Activated CD8-positive, alpha-beta T cell treated with anti-CD3 and anti-CD28 coated beads, Interleukin-2, amount 10 ng/mL, durations not matched to agents 7 days and 5 days (primary cell): ENCODE measurements at regions not wholly inside any gene's neighbourhood (a gene's known extent, or its start where the extent isn't known, plus 50 kb on each side); places are given as distances from the start of the nearest gene placed in this dataset.

Source experiments
- ATAC-seq: fragments of 150-1000 bp; cut with Tn5 transposase; one replicate; pipeline ENCODE4 v1.10.0; 2021; ENCODE audit warnings: moderate library complexity
- CTCF ChIA-PET: fragments of 350-600 bp; sonication (Branson Sonifier 250); formaldehyde crosslinking; loops from one replicate; lab custom pipeline; 2021; ENCODE audit warnings: antibody characterized with exemption; lab: Charles Lee
- POLR2A ChIA-PET: fragments of 350-600 bp; sonication (Branson Sonifier 250); formaldehyde crosslinking; loops from one replicate; lab custom pipeline; 2021; ENCODE audit warnings: antibody characterized with exemption; lab: Charles Lee
- DNase-seq: peaks from one replicate; pipeline ENCODE4 v3.0.0-alpha.2; 2020
- H3K27ac Mint-ChIP-seq: one replicate; pipeline ENCODE4 v1.8.0; 2021; ENCODE audit warnings: mild to moderate bottlenecking, mixed read lengths
- H3K27me3 Mint-ChIP-seq: one replicate; pipeline ENCODE4 v1.8.0; 2021; ENCODE audit warnings: low read depth, mixed read lengths
- H3K36me3 Mint-ChIP-seq: one replicate; pipeline ENCODE4 v1.8.0; 2021; ENCODE audit warnings: low read depth, mixed read lengths
- H3K4me1 Mint-ChIP-seq: one replicate; pipeline ENCODE4 v1.8.0; 2021; ENCODE audit warnings: low read depth, mixed read lengths
- H3K4me3 Mint-ChIP-seq: one replicate; pipeline ENCODE4 v1.8.0; 2021; ENCODE audit warnings: mild to moderate bottlenecking, mixed read lengths
- H3K9me3 Mint-ChIP-seq: one replicate; pipeline ENCODE4 v1.8.0; 2022; ENCODE audit warnings: mixed read lengths; ENCODE audit not compliant: insufficient read depth

DNA sequence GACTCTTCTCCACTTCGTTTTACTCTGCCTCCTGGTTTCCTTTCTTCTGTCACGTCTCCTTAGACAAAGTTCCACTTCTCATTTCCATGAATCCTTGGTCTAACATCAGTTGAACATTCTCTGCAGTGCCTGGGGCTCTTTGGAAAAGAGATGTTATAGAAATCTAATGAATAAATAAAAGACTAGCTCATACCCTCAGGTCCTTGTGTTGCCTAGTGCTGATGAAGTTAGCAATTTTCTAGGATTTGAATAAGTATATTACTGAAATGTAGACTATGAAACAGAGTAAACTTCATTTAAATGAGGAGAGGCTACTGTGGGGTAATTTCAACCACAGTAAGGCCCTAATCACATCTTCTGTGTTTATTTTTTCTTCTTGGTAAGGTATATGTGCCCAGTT lies 146.9 kb upstream of the CADPS start:
- Mint-ChIP-seq H3K36me3 (no peaks in the 10 kb centered on the region), H3K9me3 (peaks cover 4% of the 10 kb centered on the region), H3K4me3 (no peak overlapping the region), H3K4me1 (no peaks in the 10 kb centered on the region), H3K27me3 (no peaks in the 10 kb centered on the region), H3K27ac (no peak overlapping the region)
- no peak for ATAC-seq
- no peak for DNase-seq
- ChIA-PET CTCF (no interaction called here), POLR2A (no interaction called here)

DNA sequence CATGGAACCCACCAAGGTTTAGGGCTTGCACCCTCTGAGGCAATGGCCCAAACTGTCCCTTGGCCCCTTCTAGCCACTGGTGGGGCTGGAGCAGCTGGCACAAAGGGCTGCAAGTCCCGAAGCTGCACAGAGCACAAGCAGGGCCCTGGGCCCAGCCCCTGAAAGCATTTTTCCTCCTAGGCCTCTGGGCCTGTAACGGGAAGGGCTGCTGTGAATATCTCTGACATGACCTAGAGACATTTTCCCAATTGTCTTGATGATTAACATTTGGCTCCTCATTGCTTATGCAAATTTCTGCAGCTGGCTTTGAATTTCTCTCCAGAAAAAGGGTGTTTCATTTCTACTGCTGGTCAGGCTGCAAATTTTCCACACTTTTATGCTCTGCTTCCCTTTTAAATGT lies 151.5 kb upstream of the CADPS start:
- no peaks in the 10 kb centered on the region for H3K36me3 Mint-ChIP-seq
- no peak overlapping the region for H3K27ac Mint-ChIP-seq
- H3K9me3 Mint-ChIP-seq: peaks cover 4% of the 10 kb centered on the region
- CTCF ChIA-PET: no interaction called here
- no peaks in the 10 kb centered on the region for H3K4me1 Mint-ChIP-seq
- H3K27me3 Mint-ChIP-seq: no peaks in the 10 kb centered on the region
- ATAC-seq: no peak
- no peak overlapping the region for H3K4me3 Mint-ChIP-seq
- no peak for DNase-seq
- POLR2A ChIA-PET: no interaction called here

DNA sequence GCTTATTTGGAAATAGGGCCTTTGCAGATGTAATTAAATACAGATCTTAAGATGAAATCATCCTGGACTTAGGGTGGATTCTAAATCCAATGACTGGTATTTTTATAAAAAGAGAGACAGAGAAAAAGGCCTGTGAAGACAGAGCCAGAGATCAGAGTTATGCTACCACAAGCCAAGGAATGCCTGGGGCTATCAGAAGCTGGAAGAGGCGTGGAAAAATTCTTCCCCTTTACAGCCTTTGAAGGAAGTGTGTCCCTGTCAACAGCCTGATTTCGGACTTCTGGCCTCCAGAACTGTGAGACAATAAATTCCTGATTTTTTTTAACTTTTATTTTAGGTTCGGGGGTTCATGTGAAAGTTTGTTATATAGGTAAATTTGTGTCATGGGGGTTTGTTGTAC lies 154.1 kb upstream of the CADPS start:
- Mint-ChIP-seq H3K36me3 (no peaks in the 10 kb centered on the region), H3K4me1 (no peaks in the 10 kb centered on the region), H3K4me3 (no peak overlapping the region), H3K27me3 (no peaks in the 10 kb centered on the region), H3K27ac (no peak overlapping the region), H3K9me3 (no peaks in the 10 kb centered on the region)
- DNase-seq (no peak), ATAC-seq (no peak)
- CTCF ChIA-PET: no interaction called here
- POLR2A ChIA-PET: interaction anchor here (0.7 kb wide), 1 partner anchor 144 kb away, joined by 3 read pairs; no protein-coding TSS in a partner anchor

DNA sequence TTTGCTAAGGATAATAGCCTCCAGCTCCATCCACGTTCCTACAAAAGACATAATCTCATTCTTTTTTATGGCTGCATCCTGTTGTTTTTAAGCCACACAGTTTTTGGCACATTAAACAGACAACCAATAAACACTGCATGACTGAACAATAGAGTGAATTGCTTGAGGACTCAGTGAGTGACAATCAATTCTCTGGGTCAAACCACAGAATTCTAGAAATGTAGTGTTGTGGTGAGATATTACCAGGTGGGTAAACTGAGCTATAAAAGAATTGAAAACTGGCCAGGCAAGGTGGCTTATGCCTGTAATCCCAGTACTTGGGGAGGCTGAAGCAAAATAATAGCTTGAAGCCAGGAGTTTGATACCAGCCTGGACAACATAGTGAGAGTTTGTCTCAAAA lies 154.7 kb upstream of the CADPS start:
- Mint-ChIP-seq H3K36me3 (no peaks in the 10 kb centered on the region), H3K27me3 (no peaks in the 10 kb centered on the region), H3K4me1 (no peaks in the 10 kb centered on the region), H3K9me3 (no peaks in the 10 kb centered on the region), H3K4me3 (no peak overlapping the region), H3K27ac (no peak overlapping the region)
- POLR2A ChIA-PET: interaction anchor here (0.7 kb wide), 1 partner anchor 143 kb away, joined by 3 read pairs; no protein-coding TSS in a partner anchor
- CTCF ChIA-PET: no interaction called here
- DNase-seq (no peak), ATAC-seq (no peak)

DNA sequence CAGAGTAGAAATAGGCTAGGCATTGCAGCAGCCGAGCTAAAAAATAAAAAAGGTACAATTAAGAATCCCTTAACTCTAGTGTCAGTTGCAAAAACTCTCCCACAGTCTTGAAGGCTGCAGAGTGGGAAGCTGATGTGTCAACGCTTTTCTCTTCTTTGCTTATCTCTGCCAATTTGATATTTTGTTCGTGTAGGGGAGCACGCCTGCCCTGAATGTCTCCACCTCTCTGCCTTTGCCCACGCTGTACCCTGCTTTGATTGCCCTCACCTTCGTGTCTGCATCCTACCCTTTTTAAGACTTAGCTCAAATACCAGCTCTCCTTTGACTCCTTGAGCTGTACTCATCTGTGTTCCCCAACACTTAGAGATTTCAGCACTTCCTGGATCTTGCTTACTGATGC lies 155.4 kb upstream of the CADPS start:
- DNase-seq (no peak), ATAC-seq (no peak)
- POLR2A ChIA-PET: no interaction called here

DNA sequence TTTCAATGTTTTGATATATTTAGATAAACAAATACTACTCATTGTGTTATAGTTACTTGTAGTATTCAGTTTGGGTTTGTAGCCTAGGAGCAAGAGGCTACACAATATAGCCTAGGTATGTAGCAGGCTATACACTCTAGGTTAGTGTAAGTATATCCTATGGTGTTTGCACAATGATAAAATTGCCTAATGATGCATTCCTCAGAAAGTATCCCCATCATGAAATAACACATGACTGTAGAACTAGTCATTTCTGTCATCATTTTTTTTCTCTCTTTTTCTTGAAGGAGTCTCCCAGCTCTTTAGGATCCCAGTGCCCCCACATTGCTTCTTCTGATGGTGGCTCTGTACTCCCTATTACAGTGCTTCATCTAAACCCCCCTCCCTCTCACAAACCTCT lies 157.7 kb upstream of the CADPS start:
- Mint-ChIP-seq H3K27ac (no peak overlapping the region), H3K9me3 (no peaks in the 10 kb centered on the region), H3K4me1 (no peaks in the 10 kb centered on the region), H3K27me3 (no peaks in the 10 kb centered on the region), H3K36me3 (no peaks in the 10 kb centered on the region), H3K4me3 (no peak overlapping the region)
- DNase-seq (no peak), ATAC-seq (no peak)
- ChIA-PET POLR2A (no interaction called here), CTCF (no interaction called here)

More for the DNA sequence above, 155.4 kb upstream of the CADPS start:
- Mint-ChIP-seq H3K4me3 (no peak overlapping the region), H3K36me3 (no peaks in the 10 kb centered on the region), H3K27me3 (no peaks in the 10 kb centered on the region), H3K9me3 (no peaks in the 10 kb centered on the region), H3K27ac (no peak overlapping the region), H3K4me1 (no peaks in the 10 kb centered on the region)
- CTCF ChIA-PET: no interaction called here

DNA sequence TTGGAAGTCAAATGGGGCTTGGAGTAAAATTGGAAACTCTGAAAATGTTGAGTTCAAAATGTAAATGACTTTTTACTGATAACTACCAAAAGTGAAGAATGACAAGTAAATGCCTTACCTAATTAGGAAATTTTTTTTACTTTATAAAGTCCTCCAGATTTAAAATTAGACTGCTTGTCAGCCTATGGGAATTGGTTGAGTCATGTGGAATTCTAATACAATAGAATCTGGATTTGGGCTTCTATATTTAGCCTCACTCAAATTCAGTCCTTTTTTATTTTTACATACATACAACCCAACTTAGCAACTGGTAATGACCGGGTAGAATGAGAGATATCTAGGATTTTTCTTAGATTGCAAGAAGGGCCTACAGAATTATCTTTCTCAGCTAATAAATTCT lies 158.9 kb upstream of the CADPS start:
- DNase-seq: no peak
- Mint-ChIP-seq H3K4me1 (no peaks in the 10 kb centered on the region), H3K27ac (no peak overlapping the region), H3K36me3 (no peaks in the 10 kb centered on the region), H3K27me3 (no peaks in the 10 kb centered on the region), H3K4me3 (no peak overlapping the region), H3K9me3 (no peaks in the 10 kb centered on the region)
- POLR2A ChIA-PET: no interaction called here
- CTCF ChIA-PET: no interaction called here
- no peak for ATAC-seq

DNA sequence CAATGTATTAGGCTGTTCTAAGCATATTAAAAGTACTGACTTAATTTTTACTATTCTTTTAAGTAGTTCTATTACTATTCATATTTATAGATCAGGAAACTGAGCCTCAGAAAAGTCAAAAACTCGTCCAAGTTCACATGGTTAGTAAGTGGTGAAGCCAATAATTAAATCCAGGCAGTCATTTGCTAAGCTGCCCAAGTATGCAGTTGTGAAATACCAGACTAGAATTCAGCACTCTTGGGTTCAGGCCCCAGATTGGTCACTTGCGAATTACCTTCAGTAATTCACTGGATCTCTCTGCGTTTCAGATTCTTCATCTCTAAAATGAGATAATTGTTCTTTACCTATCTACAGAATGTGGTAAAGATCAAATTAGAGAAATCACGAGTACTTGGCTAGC lies 161.9 kb upstream of the CADPS start:
- H3K27ac Mint-ChIP-seq: no peak overlapping the region
- H3K4me3 Mint-ChIP-seq: no peak overlapping the region
- H3K36me3 Mint-ChIP-seq: no peaks in the 10 kb centered on the region
- ChIA-PET POLR2A (no interaction called here), CTCF (no interaction called here)
- H3K9me3 Mint-ChIP-seq: no peaks in the 10 kb centered on the region
- ATAC-seq (no peak), DNase-seq (no peak)
- H3K27me3 Mint-ChIP-seq: no peaks in the 10 kb centered on the region
- no peaks in the 10 kb centered on the region for H3K4me1 Mint-ChIP-seq

DNA sequence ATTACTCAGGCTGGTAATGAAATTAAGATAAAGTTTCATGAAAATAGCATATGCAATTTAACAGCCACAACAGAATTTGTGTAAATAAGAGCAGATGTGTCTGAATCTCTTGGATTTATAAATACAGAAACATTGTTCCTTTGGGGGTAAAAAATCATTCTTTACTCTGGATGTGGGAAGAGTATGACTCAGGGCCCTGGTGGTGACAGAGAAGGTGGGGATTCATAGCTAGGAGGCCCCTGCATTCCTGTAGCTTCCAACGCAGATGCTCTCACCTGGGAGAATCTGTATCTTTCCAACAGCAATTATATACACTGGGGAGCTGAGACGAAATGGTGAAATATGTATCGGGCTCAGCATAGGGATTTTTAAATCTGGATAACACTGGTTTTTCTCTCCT lies 167.6 kb upstream of the CADPS start:
- ChIA-PET POLR2A (no interaction called here), CTCF (no interaction called here)
- DNase-seq: no peak
- no peak overlapping the region for H3K4me3 Mint-ChIP-seq
- H3K4me1 Mint-ChIP-seq: no peaks in the 10 kb centered on the region
- ATAC-seq: no peak
- no peak overlapping the region for H3K27ac Mint-ChIP-seq
- H3K36me3 Mint-ChIP-seq: no peaks in the 10 kb centered on the region
- no peaks in the 10 kb centered on the region for H3K27me3 Mint-ChIP-seq
- no peaks in the 10 kb centered on the region for H3K9me3 Mint-ChIP-seq

DNA sequence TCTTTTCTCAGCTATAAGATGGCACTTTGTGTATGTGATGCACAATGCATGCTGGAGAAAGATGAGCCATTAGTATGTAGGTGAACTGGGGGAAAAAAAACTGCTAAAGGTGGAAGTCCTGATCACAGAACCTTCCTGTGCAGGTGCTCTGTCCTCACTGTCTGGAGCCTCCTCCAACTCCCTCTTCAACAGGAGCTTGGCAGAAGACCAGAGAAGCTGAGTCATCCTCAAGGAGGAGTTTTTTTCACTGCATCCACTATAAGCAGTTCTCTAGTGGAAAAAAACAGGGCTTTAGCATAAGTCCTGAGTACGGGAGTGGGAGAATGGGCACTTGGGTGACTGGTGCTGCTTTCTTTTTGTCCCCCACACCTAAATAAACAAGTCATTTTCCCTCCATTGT lies 168.4 kb upstream of the CADPS start:
- ATAC-seq (no peak), DNase-seq (no peak)
- no peaks in the 10 kb centered on the region for H3K9me3 Mint-ChIP-seq
- no peak overlapping the region for H3K4me3 Mint-ChIP-seq
- H3K27ac Mint-ChIP-seq: no peak overlapping the region
- no peaks in the 10 kb centered on the region for H3K4me1 Mint-ChIP-seq
- H3K27me3 Mint-ChIP-seq: no peaks in the 10 kb centered on the region
- ChIA-PET POLR2A (no interaction called here), CTCF (no interaction called here)
- H3K36me3 Mint-ChIP-seq: no peaks in the 10 kb centered on the region

DNA sequence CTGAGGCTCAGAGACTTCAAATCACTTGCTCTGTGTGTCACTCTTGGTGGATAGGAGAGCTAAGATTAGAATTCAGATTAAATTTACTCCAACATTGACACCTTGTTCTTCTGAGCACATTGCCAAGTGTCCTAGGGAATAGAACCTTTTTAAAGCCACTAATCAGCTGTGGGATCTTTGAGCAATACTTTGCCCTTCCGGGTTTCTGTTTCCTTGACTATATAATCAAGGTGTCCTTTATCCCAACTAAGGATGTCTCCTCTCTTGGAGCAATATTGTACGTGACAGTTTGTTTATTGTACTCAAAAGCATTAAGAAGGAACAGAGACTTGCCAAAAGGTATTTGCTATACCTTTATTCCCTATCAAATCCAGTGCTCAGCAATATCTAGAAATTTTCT lies 170.9 kb upstream of the CADPS start:
- Mint-ChIP-seq H3K4me1 (no peaks in the 10 kb centered on the region), H3K27me3 (no peaks in the 10 kb centered on the region), H3K4me3 (no peak overlapping the region), H3K27ac (no peak overlapping the region), H3K9me3 (no peaks in the 10 kb centered on the region), H3K36me3 (no peaks in the 10 kb centered on the region)
- POLR2A ChIA-PET: no interaction called here
- DNase-seq (no peak), ATAC-seq (no peak)
- CTCF ChIA-PET: interaction anchor here (0.5 kb wide), 1 partner anchor 32 kb away, joined by 3 read pairs; no protein-coding TSS in a partner anchor

DNA sequence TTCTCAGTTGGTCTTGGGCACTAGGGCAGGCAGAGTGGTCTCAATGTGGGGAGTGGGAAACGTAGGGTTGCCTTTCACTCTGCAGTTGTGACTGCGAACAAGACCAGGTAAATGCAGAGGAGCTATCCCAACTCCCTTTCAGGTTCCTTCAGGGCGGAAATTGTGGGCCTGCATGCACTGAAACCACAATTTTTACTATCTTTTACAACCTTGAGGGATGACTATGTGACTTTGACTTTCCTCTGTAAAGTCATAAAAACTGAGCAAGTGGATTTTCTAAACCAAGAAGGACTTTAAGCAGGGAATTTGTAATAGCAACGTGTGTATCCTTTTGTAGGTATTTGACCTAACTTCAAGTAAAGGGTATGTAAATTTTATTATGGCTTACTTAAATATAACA lies 171.4 kb upstream of the CADPS start:
- Mint-ChIP-seq H3K4me3 (no peak overlapping the region), H3K27ac (no peak overlapping the region), H3K36me3 (no peaks in the 10 kb centered on the region), H3K9me3 (no peaks in the 10 kb centered on the region), H3K27me3 (no peaks in the 10 kb centered on the region), H3K4me1 (no peaks in the 10 kb centered on the region)
- CTCF ChIA-PET: interaction anchor here (0.5 kb wide), 1 partner anchor 33 kb away, joined by 3 read pairs; no protein-coding TSS in a partner anchor
- DNase-seq (no peak), ATAC-seq (no peak)
- POLR2A ChIA-PET: no interaction called here

DNA sequence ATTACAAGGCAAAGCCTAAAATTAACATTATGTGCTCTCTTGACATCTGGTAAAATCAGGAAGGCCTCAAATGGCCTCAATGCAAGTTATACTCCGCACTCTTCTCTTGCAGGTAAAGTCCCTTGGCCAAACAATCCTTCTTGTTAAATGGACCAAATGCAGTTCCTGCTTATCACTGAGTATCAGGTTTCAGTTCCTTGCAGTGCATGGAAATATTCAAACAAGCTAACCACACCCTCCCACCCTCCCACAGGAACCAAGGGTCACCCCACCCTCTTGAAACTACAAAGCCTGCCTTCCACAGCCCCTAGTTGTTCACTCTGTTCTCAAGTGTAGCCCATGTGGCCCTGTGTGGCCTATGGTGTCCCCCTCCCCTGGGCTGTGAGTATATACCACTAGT lies 171.9 kb upstream of the CADPS start:
- H3K36me3 Mint-ChIP-seq: no peaks in the 10 kb centered on the region
- ChIA-PET CTCF (no interaction called here), POLR2A (no interaction called here)
- no peak overlapping the region for H3K4me3 Mint-ChIP-seq
- no peaks in the 10 kb centered on the region for H3K4me1 Mint-ChIP-seq
- H3K27ac Mint-ChIP-seq: no peak overlapping the region
- DNase-seq (no peak), ATAC-seq (no peak)
- H3K27me3 Mint-ChIP-seq: no peaks in the 10 kb centered on the region
- no peaks in the 10 kb centered on the region for H3K9me3 Mint-ChIP-seq
